HL-60 (cell line): ENCODE measurements at regions not wholly inside any gene's neighbourhood (a gene's known extent, or its start where the extent isn't known, plus 50 kb on each side); places are given as distances from the start of the nearest gene placed in this dataset.

Source experiments
- DNase-seq, 2 experiments: peaks; one replicate each; pipeline ENCODE4 v3.0.0-alpha.2; 2010 to 2020; ENCODE audit warnings: low read depth in 1 of 2, low spot score in 1 of 2
- H3K27ac ChIP-seq: fragments of 250-450 bp; sonication (Bioruptor Pico); replicated peaks from 2 replicates; pipeline ENCODE4 v1.5.1; 2020; ENCODE audit warnings: mild to moderate bottlenecking, moderate library complexity
- H3K27me3 ChIP-seq: fragments of 250-450 bp; sonication (Bioruptor Pico); 2 replicates; pipeline ENCODE4 v1.5.1; 2021; ENCODE audit warnings: mild to moderate bottlenecking, moderate library complexity; ENCODE audit not compliant: insufficient read depth, poor library complexity, severe bottlenecking
- H3K4me3 ChIP-seq: replicated peaks from 2 replicates; pipeline ENCODE4 v1.5.1; 2011; ENCODE audit warnings: mild to moderate bottlenecking, control low read depth, low read length; ENCODE audit not compliant: insufficient read depth
- GABPA ChIP-seq: IDR thresholded peaks from 2 replicates; pipeline ENCODE4 v1.6.1; 2012; ENCODE audit warnings: low read depth
- POLR2AphosphoS5 ChIP-seq: IDR thresholded peaks from 2 replicates; pipeline ENCODE4 v1.6.1; 2012; ENCODE audit warnings: low read depth
- REST ChIP-seq: IDR thresholded peaks from 2 replicates; pipeline ENCODE4 v1.6.1; 2012; ENCODE audit warnings: low read depth; ENCODE audit not compliant: insufficient replicate concordance
- SPI1 ChIP-seq: IDR thresholded peaks from 2 replicates; pipeline ENCODE4 v1.6.1; 2012; ENCODE audit warnings: low read depth, mild to moderate bottlenecking, borderline replicate concordance
- TF ChIP-seq, protein P1 (sequence below): IDR thresholded peaks from one replicate; pipeline ENCODE4 v1.5.1; 2011; ENCODE audit warnings: low read length, control low read depth, inconsistent platforms; ENCODE audit not compliant: insufficient read depth

GRCh38 chr5:154568589-154568988, 90.6 kb upstream of the HAND1 start:
- no peak for DNase-seq
- TF ChIP-seq GABPA: no peak
- TF ChIP-seq, protein P1, sequence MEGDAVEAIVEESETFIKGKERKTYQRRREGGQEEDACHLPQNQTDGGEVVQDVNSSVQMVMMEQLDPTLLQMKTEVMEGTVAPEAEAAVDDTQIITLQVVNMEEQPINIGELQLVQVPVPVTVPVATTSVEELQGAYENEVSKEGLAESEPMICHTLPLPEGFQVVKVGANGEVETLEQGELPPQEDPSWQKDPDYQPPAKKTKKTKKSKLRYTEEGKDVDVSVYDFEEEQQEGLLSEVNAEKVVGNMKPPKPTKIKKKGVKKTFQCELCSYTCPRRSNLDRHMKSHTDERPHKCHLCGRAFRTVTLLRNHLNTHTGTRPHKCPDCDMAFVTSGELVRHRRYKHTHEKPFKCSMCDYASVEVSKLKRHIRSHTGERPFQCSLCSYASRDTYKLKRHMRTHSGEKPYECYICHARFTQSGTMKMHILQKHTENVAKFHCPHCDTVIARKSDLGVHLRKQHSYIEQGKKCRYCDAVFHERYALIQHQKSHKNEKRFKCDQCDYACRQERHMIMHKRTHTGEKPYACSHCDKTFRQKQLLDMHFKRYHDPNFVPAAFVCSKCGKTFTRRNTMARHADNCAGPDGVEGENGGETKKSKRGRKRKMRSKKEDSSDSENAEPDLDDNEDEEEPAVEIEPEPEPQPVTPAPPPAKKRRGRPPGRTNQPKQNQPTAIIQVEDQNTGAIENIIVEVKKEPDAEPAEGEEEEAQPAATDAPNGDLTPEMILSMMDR: no peak
- no peak for TF ChIP-seq POLR2AphosphoS5
- no peak for TF ChIP-seq SPI1
- TF ChIP-seq REST: no peak
- H3K4me3 ChIP-seq: no peak overlapping the region

GRCh38 chr5:154567155-154567554, 89.1 kb upstream of the HAND1 start:
- no peak for DNase-seq
- H3K27ac ChIP-seq: no peak overlapping the region
- no peak overlapping the region for H3K4me3 ChIP-seq
- no peaks in the 10 kb centered on the region for H3K27me3 ChIP-seq
- TF ChIP-seq, protein P1: no peak
- TF ChIP-seq POLR2AphosphoS5 (no peak), REST (no peak), SPI1 (no peak), GABPA (no peak)

More at GRCh38 chr5:154568589-154568988, 90.6 kb upstream of the HAND1 start:
- Histone ChIP-seq H3K27ac (no peak overlapping the region), H3K27me3 (peaks cover 2% of the 10 kb centered on the region)

GRCh38 chr5:154566146-154566680, 88.2 kb upstream of the HAND1 start:
- no peak overlapping the region for H3K4me3 ChIP-seq
- no peaks in the 10 kb centered on the region for H3K27me3 ChIP-seq
- no peak for DNase-seq
- no peak for TF ChIP-seq REST
- TF ChIP-seq, protein P1: no peak
- no peak for TF ChIP-seq SPI1
- no peak overlapping the region for H3K27ac ChIP-seq
